PC-9 (cell line): ENCODE measurements at regions not wholly inside any gene's neighbourhood (a gene's known extent, or its start where the extent isn't known, plus 50 kb on each side); places are given as distances from the start of the nearest gene placed in this dataset.
"Not testable (repeated sequence)": the region's sequence is repeated elsewhere in the genome, so short reads cannot be mapped to it uniquely, and the experiment has no call there.

Experiments
- BruUV-seq: library from RNA; stranded (reverse); fragments of 400-500 nt; replicated peaks from 2 replicates; lab custom pipeline; 2021; lab: Mats Ljungman, UMichigan
- CTCF ChIA-PET: fragments of 300-600 bp; sonication (Branson Sonifier 250); formaldehyde crosslinking; loops from one replicate; lab custom pipeline; 2022; ENCODE audit warnings: antibody characterized with exemption; lab: Charles Lee
- POLR2A ChIA-PET: fragments of 300-600 bp; sonication (Branson Sonifier 250); formaldehyde crosslinking; loops from one replicate; lab custom pipeline; 2022; ENCODE audit warnings: antibody characterized with exemption; ENCODE audit not compliant: unreplicated experiment; lab: Charles Lee
- DNase-seq, 2 experiments: peaks; one replicate each; pipeline versions ENCODE4 v3.0.0 to v3.0.0-alpha.2; 2015 to 2022; ENCODE audit warnings: mixed read lengths in 1 of 2
- H2AFZ ChIP-seq: fragments of 200-600 bp; sonication (generic); 2 replicates; pipeline ENCODE4 v1.8.1; 2017; ENCODE audit warnings: antibody characterized with exemption
- H3F3A ChIP-seq: fragments of 200-600 bp; sonication (generic); 2 replicates; pipeline ENCODE4 v1.8.1; 2017; ENCODE audit warnings: antibody characterized with exemption, mild to moderate bottlenecking, low read depth; ENCODE audit not compliant: insufficient read depth
- H3K27ac ChIP-seq: fragments of 200-600 bp; sonication (generic); 2 replicates; pipeline ENCODE4 v1.6.1; 2016; ENCODE audit warnings: mixed run types
- H3K27me3 ChIP-seq: fragments of 200-600 bp; sonication (generic); 2 replicates; pipeline ENCODE4 v1.6.1; 2016; ENCODE audit warnings: low read depth, mixed run types; ENCODE audit not compliant: insufficient read depth
- H3K36me3 ChIP-seq: fragments of 200-600 bp; sonication (generic); 2 replicates; pipeline ENCODE4 v1.6.1; 2016; ENCODE audit warnings: low read depth, mixed run types
- H3K4me1 ChIP-seq: fragments of 200-600 bp; sonication (generic); replicated peaks from 2 replicates; pipeline ENCODE4 v1.6.1; 2016; ENCODE audit warnings: mixed run types; ENCODE audit not compliant: insufficient read depth
- H3K4me2 ChIP-seq: fragments of 200-600 bp; sonication (generic); 2 replicates; pipeline ENCODE4 v1.6.1; 2017; ENCODE audit warnings: mixed run types
- H3K4me3 ChIP-seq: fragments of 200-600 bp; sonication (generic); 2 replicates; pipeline ENCODE4 v1.6.1; 2016; ENCODE audit warnings: mixed run types
- H3K79me2 ChIP-seq: fragments of 200-600 bp; sonication (generic); 2 replicates; pipeline ENCODE4 v1.6.1; 2017; ENCODE audit warnings: low read depth, mixed run types
- H3K9me2 ChIP-seq: fragments of 200-600 bp; sonication (generic); 2 replicates; pipeline ENCODE4 v1.8.1; 2017; ENCODE audit warnings: mild to moderate bottlenecking; ENCODE audit not compliant: insufficient read depth
- H3K9me3 ChIP-seq: fragments of 200-600 bp; sonication (generic); 2 replicates; pipeline ENCODE4 v1.8.1; 2016; ENCODE audit warnings: low read depth; ENCODE audit not compliant: insufficient read depth
- H4K20me1 ChIP-seq: fragments of 200-600 bp; sonication (generic); 2 replicates; pipeline ENCODE4 v1.8.1; 2017; ENCODE audit not compliant: insufficient read depth
- EZH2 ChIP-seq: fragments of 200-600 bp; sonication (generic); IDR thresholded peaks from 2 replicates; pipeline ENCODE4 v1.8.0; 2017; ENCODE audit warnings: antibody characterized with exemption, low read depth
- intact Hi-C: fragments of 100-400 bp; cut with micrococcal nuclease; formaldehyde crosslinking; loops from one replicate; pipeline ENCODE4 v1.10.0; 2022; ENCODE audit not compliant: unreplicated experiment
- TF ChIP-seq, protein P1 (sequence below): fragments of 200-600 bp; sonication (generic); conservative IDR thresholded peaks from 2 replicates; pipeline ENCODE4 v1.6.1; 2017; ENCODE audit warnings: mixed run types, antibody characterized with exemption, mild to moderate bottlenecking, moderate library complexity

DNA sequence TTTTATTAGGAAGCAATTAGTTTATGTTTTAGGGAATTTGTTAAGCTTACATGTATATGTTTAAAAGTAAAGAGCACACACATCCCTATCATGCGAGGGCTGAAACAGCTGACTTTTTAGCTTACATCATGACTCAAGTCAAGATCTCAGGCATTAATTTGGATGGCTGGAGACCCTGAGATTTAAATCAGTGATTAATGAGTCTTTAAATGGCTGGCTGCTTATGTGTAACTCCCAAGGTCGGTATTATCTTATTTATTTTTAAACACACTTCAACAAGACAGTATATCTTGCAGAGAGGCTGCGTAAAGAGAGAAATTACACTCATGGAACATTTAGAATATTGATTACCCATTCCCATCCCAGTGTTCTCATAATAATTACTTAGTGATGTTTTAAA is 169.4 kb downstream of the KBTBD8 start:
- no peak overlapping the region for H3K4me2 ChIP-seq
- TF ChIP-seq, protein P1, sequence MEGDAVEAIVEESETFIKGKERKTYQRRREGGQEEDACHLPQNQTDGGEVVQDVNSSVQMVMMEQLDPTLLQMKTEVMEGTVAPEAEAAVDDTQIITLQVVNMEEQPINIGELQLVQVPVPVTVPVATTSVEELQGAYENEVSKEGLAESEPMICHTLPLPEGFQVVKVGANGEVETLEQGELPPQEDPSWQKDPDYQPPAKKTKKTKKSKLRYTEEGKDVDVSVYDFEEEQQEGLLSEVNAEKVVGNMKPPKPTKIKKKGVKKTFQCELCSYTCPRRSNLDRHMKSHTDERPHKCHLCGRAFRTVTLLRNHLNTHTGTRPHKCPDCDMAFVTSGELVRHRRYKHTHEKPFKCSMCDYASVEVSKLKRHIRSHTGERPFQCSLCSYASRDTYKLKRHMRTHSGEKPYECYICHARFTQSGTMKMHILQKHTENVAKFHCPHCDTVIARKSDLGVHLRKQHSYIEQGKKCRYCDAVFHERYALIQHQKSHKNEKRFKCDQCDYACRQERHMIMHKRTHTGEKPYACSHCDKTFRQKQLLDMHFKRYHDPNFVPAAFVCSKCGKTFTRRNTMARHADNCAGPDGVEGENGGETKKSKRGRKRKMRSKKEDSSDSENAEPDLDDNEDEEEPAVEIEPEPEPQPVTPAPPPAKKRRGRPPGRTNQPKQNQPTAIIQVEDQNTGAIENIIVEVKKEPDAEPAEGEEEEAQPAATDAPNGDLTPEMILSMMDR: no peak
- no peak for TF ChIP-seq EZH2
- no peak overlapping the region for H3K27ac ChIP-seq
- no peak for DNase-seq
- no peak overlapping the region for H2AFZ ChIP-seq
- intact Hi-C loops: no loop called here
- H3K79me2 ChIP-seq: no peaks in the 10 kb centered on the region
- no peaks in the 10 kb centered on the region for H3K9me2 ChIP-seq
- H3K4me1 ChIP-seq: no peaks in the 10 kb centered on the region
- ChIA-PET CTCF (no interaction called here), POLR2A (no interaction called here)
- H3K9me3 ChIP-seq: no peaks in the 10 kb centered on the region
- no peaks in the 10 kb centered on the region for H3F3A ChIP-seq
- no peaks in the 10 kb centered on the region for H3K36me3 ChIP-seq
- H4K20me1 ChIP-seq: no peaks in the 10 kb centered on the region
- peaks cover 3% of the 10 kb centered on the region for H3K27me3 ChIP-seq
- H3K4me3 ChIP-seq: no peak overlapping the region
- BruUV-seq: no TSS peak

DNA sequence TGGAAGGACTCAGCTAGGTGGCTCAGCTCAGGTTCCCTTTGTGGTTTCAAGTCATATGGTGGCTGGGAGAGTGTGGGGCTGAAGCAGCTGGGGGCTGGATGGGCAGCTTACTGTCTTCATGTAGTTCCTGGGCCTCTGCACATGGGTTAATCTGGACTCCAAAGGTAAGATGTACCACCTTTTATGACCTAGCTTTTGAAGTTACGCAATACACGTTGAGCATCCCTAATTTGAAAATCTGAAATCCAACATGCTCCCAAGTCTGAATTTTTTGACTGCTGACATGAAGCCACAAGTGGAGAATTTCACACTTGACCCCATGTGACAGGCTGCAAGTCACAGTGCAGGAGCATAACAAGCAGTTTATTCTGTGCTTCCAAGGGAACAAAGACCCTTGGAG is 173.7 kb downstream of the KBTBD8 start:
- no peak overlapping the region for H2AFZ ChIP-seq
- no peak overlapping the region for H3K27ac ChIP-seq
- H3K4me3 ChIP-seq: no peak overlapping the region
- no peaks in the 10 kb centered on the region for H3F3A ChIP-seq
- no peaks in the 10 kb centered on the region for H4K20me1 ChIP-seq
- no peaks in the 10 kb centered on the region for H3K4me1 ChIP-seq
- no TSS peak for BruUV-seq
- intact Hi-C loops: no loop called here
- TF ChIP-seq EZH2: no peak
- TF ChIP-seq, protein P1: no peak
- H3K36me3 ChIP-seq: no peaks in the 10 kb centered on the region
- ChIA-PET POLR2A (no interaction called here), CTCF (no interaction called here)
- no peak for DNase-seq
- H3K9me3 ChIP-seq: no peaks in the 10 kb centered on the region
- H3K4me2 ChIP-seq: no peak overlapping the region
- no peaks in the 10 kb centered on the region for H3K9me2 ChIP-seq
- peaks cover 3% of the 10 kb centered on the region for H3K27me3 ChIP-seq
- no peaks in the 10 kb centered on the region for H3K79me2 ChIP-seq

GRCh38 chr3:67173130-67173529 is 175.0 kb downstream of the KBTBD8 start:
- H3K4me3 ChIP-seq, DNase-seq, H3K27ac ChIP-seq, H3F3A ChIP-seq, H3K4me1 ChIP-seq, CTCF ChIA-PET, H4K20me1 ChIP-seq, H2AFZ ChIP-seq, H3K27me3 ChIP-seq, H3K4me2 ChIP-seq, H3K9me3 ChIP-seq, H3K79me2 ChIP-seq, BruUV-seq, POLR2A ChIA-PET, H3K9me2 ChIP-seq, intact Hi-C loops, H3K36me3 ChIP-seq: not testable (repeated sequence)

GRCh38 chr3:67176396-67176795 is 178.3 kb downstream of the KBTBD8 start:
- H3K4me3 ChIP-seq: no peak overlapping the region
- H3K4me2 ChIP-seq: no peak overlapping the region
- TF ChIP-seq EZH2: no peak
- TF ChIP-seq, protein P1: no peak
- ChIA-PET POLR2A (no interaction called here), CTCF (no interaction called here)
- no peaks in the 10 kb centered on the region for H3K4me1 ChIP-seq
- H3K36me3 ChIP-seq: no peaks in the 10 kb centered on the region
- no peaks in the 10 kb centered on the region for H3K27me3 ChIP-seq
- no peaks in the 10 kb centered on the region for H4K20me1 ChIP-seq
- H3K9me2 ChIP-seq: no peaks in the 10 kb centered on the region
- H3K27ac ChIP-seq: no peak overlapping the region
- no peak overlapping the region for H2AFZ ChIP-seq
- intact Hi-C loops: no loop called here
- no peaks in the 10 kb centered on the region for H3F3A ChIP-seq
- H3K9me3 ChIP-seq: no peaks in the 10 kb centered on the region
- no peak for DNase-seq
- H3K79me2 ChIP-seq: no peaks in the 10 kb centered on the region
- no TSS peak for BruUV-seq
